A673 (cell line): ENCODE measurements at regions not wholly inside any gene's neighbourhood (a gene's known extent, or its start where the extent isn't known, plus 50 kb on each side); places are given as distances from the start of the nearest gene placed in this dataset.

ENCODE experiments used
- BruUV-seq: library from RNA; stranded (reverse); fragments of 400-500 nt; replicated peaks from 2 replicates; lab custom pipeline; 2021; lab: Mats Ljungman, UMichigan
- CTCF ChIA-PET: fragments of 300-600 bp; sonication (Branson Sonifier 250); formaldehyde crosslinking; loops from one replicate; lab custom pipeline; 2022; ENCODE audit warnings: antibody characterized with exemption; lab: Charles Lee
- POLR2A ChIA-PET: fragments of 300-600 bp; sonication (Branson Sonifier 250); formaldehyde crosslinking; loops from one replicate; lab custom pipeline; 2022; ENCODE audit warnings: antibody characterized with exemption; ENCODE audit not compliant: low non-redundant PET; lab: Charles Lee
- DNase-seq: peaks from one replicate; pipeline ENCODE4 v3.0.0-alpha.2; 2015; ENCODE audit warnings: low spot score
- H3K27ac ChIP-seq: fragments of 200-600 bp; sonication (generic); 2 replicates; pipeline ENCODE4 v1.5.1; 2016; ENCODE audit warnings: mixed run types, low read depth, mild to moderate bottlenecking, mixed read lengths, antibody characterized with exemption, low read length; ENCODE audit not compliant: poor library complexity, severe bottlenecking
- H3K27me3 ChIP-seq: fragments of 200-600 bp; sonication (generic); replicated peaks from 2 replicates; pipeline ENCODE4 v1.6.1; 2017; ENCODE audit warnings: mixed run types, low read depth, mild to moderate bottlenecking, mixed read lengths, antibody characterized with exemption, low read length; ENCODE audit not compliant: insufficient read depth, poor library complexity
- H3K36me3 ChIP-seq: fragments of 200-600 bp; sonication (generic); 2 replicates; pipeline ENCODE4 v1.6.1; 2016; ENCODE audit warnings: mixed run types, mild to moderate bottlenecking, mixed read lengths, antibody characterized with exemption, low read length; ENCODE audit not compliant: insufficient read depth, poor library complexity, severe bottlenecking
- H3K4me1 ChIP-seq: fragments of 200-600 bp; sonication (generic); 2 replicates; pipeline ENCODE4 v1.6.1; 2017; ENCODE audit warnings: mixed run types, mild to moderate bottlenecking, mixed read lengths, antibody characterized with exemption, low read length; ENCODE audit not compliant: insufficient read depth, poor library complexity, severe bottlenecking
- H3K4me3 ChIP-seq: fragments of 200-600 bp; sonication (generic); 2 replicates; pipeline ENCODE4 v1.5.1; 2016; ENCODE audit warnings: low read depth, mixed run types, mild to moderate bottlenecking, mixed read lengths, low read length; ENCODE audit not compliant: poor library complexity, severe bottlenecking
- H3K9me3 ChIP-seq: fragments of 200-600 bp; sonication (generic); 2 replicates; pipeline ENCODE4 v1.6.1; 2016; ENCODE audit warnings: mixed run types, low read depth, mild to moderate bottlenecking, mixed read lengths, antibody characterized with exemption, low read length; ENCODE audit not compliant: poor library complexity, severe bottlenecking
- CTCF ChIP-seq: fragments of 300-800, 200-600 bp; sonication (generic); conservative IDR thresholded peaks from 2 replicates; pipeline ENCODE4 v1.5.1; 2017; ENCODE audit warnings: low read depth, mild to moderate bottlenecking, antibody characterized with exemption, low read length, moderate library complexity, mixed read lengths
- EZH2 ChIP-seq: fragments of 200-600 bp; sonication (generic); IDR thresholded peaks from 2 replicates; pipeline ENCODE4 v1.6.1; 2017; ENCODE audit warnings: borderline replicate concordance, low read depth, mild to moderate bottlenecking, mixed read lengths, antibody characterized with exemption, low read length; ENCODE audit not compliant: poor library complexity, severe bottlenecking
- intact Hi-C: fragments of 100-400 bp; cut with micrococcal nuclease; formaldehyde crosslinking; loops from one replicate; pipeline ENCODE4 v1.10.0; 2022; ENCODE audit not compliant: unreplicated experiment

GRCh38 chr12:89874146-89874545 is 165.5 kb upstream of the ATP2B1 start:
- no peak for DNase-seq
- no TSS peak for BruUV-seq
- Histone ChIP-seq H3K36me3 (no peaks in the 10 kb centered on the region), H3K9me3 (peaks cover 4% of the 10 kb centered on the region), H3K4me3 (no peak overlapping the region), H3K27ac (no peak overlapping the region), H3K4me1 (no peaks in the 10 kb centered on the region), H3K27me3 (no peaks in the 10 kb centered on the region)
- TF ChIP-seq EZH2 (no peak), CTCF (no peak)
- CTCF ChIA-PET = no interaction called here
- intact Hi-C loops = no loop called here
- POLR2A ChIA-PET = no interaction called here

GRCh38 chr12:89873745-89874144 is 165.1 kb upstream of the ATP2B1 start:
- ChIA-PET CTCF (no interaction called here), POLR2A (no interaction called here)
- TF ChIP-seq CTCF (no peak), EZH2 (no peak)
- no TSS peak for BruUV-seq
- Histone ChIP-seq H3K27me3 (no peaks in the 10 kb centered on the region), H3K4me3 (no peak overlapping the region), H3K9me3 (peaks cover 4% of the 10 kb centered on the region), H3K4me1 (no peaks in the 10 kb centered on the region), H3K27ac (no peak overlapping the region), H3K36me3 (no peaks in the 10 kb centered on the region)
- intact Hi-C loops = no loop called here
- no peak for DNase-seq

- ChIA-PET POLR2A (no interaction called here), CTCF (no interaction called here)
- Histone ChIP-seq H3K4me1 (no peaks in the 10 kb centered on the region), H3K4me3 (no peak overlapping the region), H3K36me3 (no peaks in the 10 kb centered on the region), H3K27ac (no peak overlapping the region), H3K9me3 (peaks cover 4% of the 10 kb centered on the region), H3K27me3 (no peaks in the 10 kb centered on the region)
- intact Hi-C loops = no loop called here
- no peak for DNase-seq
- TF ChIP-seq EZH2 = no peak
- TF ChIP-seq CTCF = no peak
- no TSS peak for BruUV-seq
These were observed 164.4 kb upstream of the ATP2B1 start for GRCh38 chr12:89872922-89873630.
